T-helper 17 cell (primary cell): ENCODE measurements at regions not wholly inside any gene's neighbourhood (a gene's known extent, or its start where the extent isn't known, plus 50 kb on each side); places are given as distances from the start of the nearest gene placed in this dataset.

Experiments used
- ATAC-seq: fragments of 150-1000 bp; cut with Tn5 transposase; 2 replicates; pipeline ENCODE4 v1.10.0; 2021; ENCODE audit warnings: mild to moderate bottlenecking, moderate library complexity
- DNase-seq, 3 donors: peaks; one replicate each; pipeline versions ENCODE4 v3.0.0 to v3.0.0-alpha.2; 2020 to 2021
- H3K9me3 ChIP-seq: one replicate; pipeline ENCODE4 v1.7.0; 2013; ENCODE audit warnings: low read length, mild to moderate bottlenecking; ENCODE audit not compliant: control insufficient read depth, poor library complexity, severe bottlenecking
- H3K27ac Mint-ChIP-seq: one replicate; pipeline ENCODE4 v1.8.0; 2022; ENCODE audit warnings: mild to moderate bottlenecking, moderate library complexity, mixed read lengths
- H3K27me3 Mint-ChIP-seq: one replicate; pipeline ENCODE4 v1.8.0; 2022; ENCODE audit warnings: mixed read lengths
- H3K36me3 Mint-ChIP-seq: one replicate; pipeline ENCODE4 v1.8.0; 2022; ENCODE audit warnings: low read depth, mixed read lengths
- H3K4me1 Mint-ChIP-seq: one replicate; pipeline ENCODE4 v1.8.0; 2022; ENCODE audit warnings: mild to moderate bottlenecking, mixed read lengths
- H3K4me3 Mint-ChIP-seq: one replicate; pipeline ENCODE4 v1.8.0; 2022; ENCODE audit warnings: mild to moderate bottlenecking, moderate library complexity, mixed read lengths

DNA sequence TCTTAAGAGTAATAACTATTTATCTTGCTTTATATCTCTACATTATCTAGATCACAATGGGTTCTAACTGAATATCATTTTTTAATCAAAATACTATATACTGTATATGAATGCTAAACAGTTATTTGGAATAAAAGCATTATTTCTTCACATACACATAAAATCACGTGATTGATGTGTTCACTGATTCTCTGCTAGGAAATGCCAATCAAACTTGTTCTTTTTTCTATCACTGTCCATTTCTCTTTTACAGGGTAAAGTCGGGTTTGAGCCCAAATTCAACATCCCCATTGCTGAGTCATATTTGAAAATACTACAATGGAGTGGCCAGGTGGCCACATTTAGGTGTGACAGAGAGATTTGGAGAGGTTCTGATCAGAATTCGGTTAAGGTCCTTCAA, 1114.0 kb upstream of the PIK3C3 start:
- no peaks in the 10 kb centered on the region for H3K27me3 Mint-ChIP-seq
- DNase-seq (no peak), ATAC-seq (no peak)
- no peak overlapping the region for H3K4me3 Mint-ChIP-seq
- no peaks in the 10 kb centered on the region for H3K9me3 ChIP-seq
- no peaks in the 10 kb centered on the region for H3K4me1 Mint-ChIP-seq
- H3K27ac Mint-ChIP-seq, result no peak overlapping the region
- no peaks in the 10 kb centered on the region for H3K36me3 Mint-ChIP-seq

DNA sequence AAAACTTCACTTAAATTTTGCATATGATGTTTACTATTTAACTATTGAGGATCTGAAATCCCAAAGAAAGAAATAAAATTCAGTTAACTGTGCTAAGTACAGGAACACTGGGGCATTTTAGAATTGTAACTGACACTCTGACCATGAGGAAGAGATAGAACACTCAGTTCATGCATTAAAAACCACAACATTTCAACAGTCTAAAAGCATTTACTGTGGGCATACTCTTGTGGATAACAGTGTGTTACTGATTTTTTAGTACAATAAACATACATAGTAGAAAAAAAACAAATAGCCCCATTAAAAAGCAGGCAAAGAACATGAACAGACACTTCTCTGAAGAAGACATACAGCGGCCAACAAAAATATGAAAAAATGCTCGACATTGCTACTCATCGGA, 1122.7 kb upstream of the PIK3C3 start:
- Mint-ChIP-seq H3K27ac (no peak overlapping the region), H3K27me3 (no peaks in the 10 kb centered on the region), H3K4me3 (no peak overlapping the region), H3K36me3 (no peaks in the 10 kb centered on the region), H3K4me1 (no peaks in the 10 kb centered on the region)
- no peaks in the 10 kb centered on the region for H3K9me3 ChIP-seq
- no peak for ATAC-seq
- DNase-seq, result no peak

DNA sequence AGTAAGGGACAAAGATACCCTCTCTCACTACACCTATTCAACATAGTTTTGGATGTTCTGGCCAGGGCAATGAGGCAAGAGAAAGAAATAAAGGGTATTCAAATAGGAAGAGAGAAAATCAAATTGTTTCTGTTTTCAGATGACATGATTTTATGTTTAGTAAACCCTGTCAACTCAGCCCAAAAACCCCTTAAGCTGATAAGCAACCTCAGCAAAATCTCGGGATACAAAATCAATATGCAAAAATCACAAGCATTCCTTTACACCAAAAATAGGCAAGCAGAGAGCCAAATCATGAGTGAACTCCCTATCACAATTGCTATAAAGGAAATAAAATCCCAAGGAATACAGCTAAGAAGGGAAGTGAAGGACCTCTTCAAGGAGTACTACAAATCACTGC, 1130.7 kb upstream of the PIK3C3 start:
- no peaks in the 10 kb centered on the region for H3K9me3 ChIP-seq
- ATAC-seq (no peak), DNase-seq (no peak)
- Mint-ChIP-seq H3K27ac (no peak overlapping the region), H3K36me3 (no peaks in the 10 kb centered on the region), H3K27me3 (no peaks in the 10 kb centered on the region), H3K4me1 (no peaks in the 10 kb centered on the region), H3K4me3 (no peak overlapping the region)

DNA sequence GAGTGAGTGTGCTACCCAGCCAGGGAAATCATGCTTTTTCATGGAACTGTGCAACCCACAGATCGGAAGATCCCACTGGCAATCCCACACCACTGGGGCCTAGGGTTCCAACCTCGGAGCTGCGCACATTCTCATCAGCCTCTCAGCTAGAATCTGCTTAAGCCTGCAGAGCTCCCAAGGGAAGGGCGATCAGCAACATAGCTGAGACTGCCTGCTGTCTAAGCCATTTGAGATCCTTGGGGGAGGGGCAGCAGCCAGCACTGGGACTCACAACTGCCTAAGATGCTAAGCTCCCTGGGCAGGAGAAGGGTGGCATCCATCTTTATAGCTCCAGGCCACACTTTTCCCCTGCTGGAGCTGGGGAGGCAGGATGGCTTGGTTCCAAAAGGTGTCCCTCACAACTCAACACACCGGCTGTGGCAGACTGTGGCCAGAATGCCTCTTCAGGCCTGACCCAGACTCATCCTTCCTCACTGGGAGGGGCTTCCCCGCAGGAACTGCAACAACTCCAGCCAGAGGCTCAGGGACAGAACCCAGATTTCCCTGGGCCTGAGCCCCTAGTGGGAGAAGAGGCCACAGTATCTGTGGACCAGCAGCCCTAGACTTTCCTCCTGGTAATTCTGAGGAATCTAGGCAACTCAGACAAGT, 1133.3 kb upstream of the PIK3C3 start:
- Mint-ChIP-seq H3K4me1 (no peaks in the 10 kb centered on the region), H3K27ac (no peak overlapping the region), H3K4me3 (no peak overlapping the region), H3K36me3 (no peaks in the 10 kb centered on the region), H3K27me3 (no peaks in the 10 kb centered on the region)
- ATAC-seq (no peak), DNase-seq (no peak)
- H3K9me3 ChIP-seq, result no peaks in the 10 kb centered on the region

DNA sequence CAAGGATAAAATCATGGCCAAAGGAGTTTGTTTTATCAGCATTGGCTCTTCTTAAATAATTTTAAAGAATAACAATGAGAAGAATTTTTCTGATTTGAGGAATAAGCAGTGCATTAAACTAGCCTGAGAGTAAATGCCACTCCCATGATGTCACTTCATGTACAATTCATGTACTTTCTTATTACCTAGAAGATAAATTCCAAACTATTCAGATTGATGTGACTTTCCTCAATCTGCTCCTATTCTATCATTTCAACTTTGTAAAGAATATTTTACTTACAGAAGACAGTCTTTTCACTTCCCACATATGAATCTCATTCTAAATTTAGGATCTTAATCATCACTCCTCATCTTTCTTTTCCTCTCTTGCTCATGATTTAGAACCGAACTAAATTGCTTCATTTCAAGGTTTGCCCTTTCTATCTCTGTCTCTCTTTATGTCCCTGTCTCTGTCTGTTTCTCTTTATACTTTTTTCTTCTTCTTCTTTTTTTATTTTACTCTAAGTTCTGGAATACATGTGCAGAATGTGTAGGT, 1142.0 kb upstream of the PIK3C3 start:
- H3K27ac Mint-ChIP-seq, result no peak overlapping the region
- ATAC-seq (no peak), DNase-seq (no peak)
- H3K4me3 Mint-ChIP-seq, result no peak overlapping the region
- H3K36me3 Mint-ChIP-seq, result no peaks in the 10 kb centered on the region
- no peaks in the 10 kb centered on the region for H3K27me3 Mint-ChIP-seq
- no peaks in the 10 kb centered on the region for H3K9me3 ChIP-seq
- H3K4me1 Mint-ChIP-seq, result no peaks in the 10 kb centered on the region

DNA sequence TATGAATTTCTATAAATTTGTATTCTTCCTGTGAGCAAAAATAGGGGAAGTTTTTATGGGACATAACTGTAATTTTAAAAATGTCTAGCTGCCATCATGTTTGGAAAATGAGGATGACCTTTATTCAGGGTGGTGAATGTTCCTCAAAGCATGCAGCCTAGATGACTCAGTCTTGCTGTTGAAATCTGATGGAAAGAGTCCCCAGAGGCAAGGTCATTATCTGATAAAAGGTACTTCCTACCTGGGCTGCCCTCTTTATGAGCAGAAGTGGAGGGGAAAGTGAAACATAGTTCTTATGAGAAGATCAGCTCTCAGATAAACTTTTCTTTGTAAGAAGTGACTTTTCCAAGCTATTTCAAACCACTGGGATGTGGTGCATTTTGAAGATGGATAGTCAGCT, 1144.7 kb upstream of the PIK3C3 start:
- no peaks in the 10 kb centered on the region for H3K9me3 ChIP-seq
- H3K4me3 Mint-ChIP-seq, result no peak overlapping the region
- ATAC-seq (no peak), DNase-seq (no peak)
- H3K4me1 Mint-ChIP-seq, result no peaks in the 10 kb centered on the region
- no peak overlapping the region for H3K27ac Mint-ChIP-seq
- H3K27me3 Mint-ChIP-seq, result no peaks in the 10 kb centered on the region
- no peaks in the 10 kb centered on the region for H3K36me3 Mint-ChIP-seq

DNA sequence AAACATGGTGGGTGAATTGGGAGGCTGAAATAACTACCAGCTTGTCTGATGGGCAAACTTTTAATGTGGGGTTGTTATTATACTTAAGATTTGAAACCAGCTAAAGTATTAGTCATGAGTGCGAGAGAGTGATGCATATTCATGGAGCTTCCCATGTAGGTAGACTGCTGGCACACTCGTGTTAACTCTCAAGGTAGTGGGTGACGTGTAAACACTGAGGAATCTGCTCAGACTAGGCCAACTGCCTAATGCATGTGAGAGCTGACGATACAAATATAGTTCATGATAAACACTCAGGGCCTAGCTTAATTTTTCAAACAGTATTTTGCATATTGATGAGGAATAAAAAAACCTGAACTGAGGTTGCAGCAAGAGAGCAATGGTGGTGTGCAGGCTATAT, 1165.7 kb upstream of the PIK3C3 start:
- H3K9me3 ChIP-seq, result no peaks in the 10 kb centered on the region
- Mint-ChIP-seq H3K4me1 (no peaks in the 10 kb centered on the region), H3K4me3 (no peak overlapping the region), H3K27me3 (no peaks in the 10 kb centered on the region), H3K27ac (no peak overlapping the region), H3K36me3 (no peaks in the 10 kb centered on the region)
- ATAC-seq (no peak), DNase-seq (no peak)

DNA sequence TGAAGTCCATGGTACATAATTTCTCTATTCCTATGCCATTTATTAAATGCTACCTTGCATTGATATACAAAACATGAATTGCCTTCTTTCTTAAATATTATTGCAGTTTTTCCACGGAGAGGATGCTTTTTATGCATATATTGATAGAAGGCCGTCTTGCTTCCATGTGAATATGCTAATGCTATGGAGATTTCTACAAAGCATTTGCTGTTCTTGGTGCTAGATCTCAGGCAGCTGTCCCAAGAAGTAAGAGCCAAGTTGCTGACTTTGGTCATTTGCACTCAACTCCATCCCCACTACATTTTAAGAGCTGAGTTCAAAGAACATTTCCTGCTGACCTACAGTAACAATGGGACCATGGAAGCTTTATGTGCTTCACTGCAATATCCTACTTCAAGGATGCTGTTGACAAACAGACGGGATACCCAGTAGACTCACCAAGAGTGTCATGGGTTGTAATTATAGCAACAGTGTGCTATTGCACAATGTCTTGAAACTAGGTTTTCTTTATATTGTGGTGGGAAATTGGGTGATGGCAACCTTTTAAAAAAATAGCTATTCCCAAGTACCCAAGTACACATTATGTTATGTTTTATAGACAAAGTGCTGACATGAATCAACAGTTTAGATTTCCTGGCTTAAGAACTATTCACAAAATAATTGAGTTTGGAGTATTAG, 1172.4 kb upstream of the PIK3C3 start:
- ATAC-seq, result no peak

DNA sequence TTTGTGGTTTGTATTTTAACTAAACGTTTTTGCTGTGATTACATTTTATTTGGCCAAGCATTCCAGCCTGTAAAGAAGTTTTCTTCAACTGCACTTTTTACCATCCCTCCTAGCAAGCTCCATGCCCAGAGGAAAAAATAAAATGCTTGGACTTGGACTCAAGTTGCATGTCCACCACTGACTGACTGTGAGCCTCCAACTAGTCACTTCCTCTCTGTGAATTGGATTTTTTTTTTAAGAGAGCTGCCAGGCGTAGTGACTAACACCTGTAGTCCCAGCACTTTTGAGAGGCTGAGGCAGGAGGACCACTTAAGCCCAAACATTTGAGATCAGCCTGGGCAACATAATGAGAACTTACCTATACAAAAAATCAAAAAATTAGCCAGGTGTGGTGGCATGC, 1185.2 kb upstream of the PIK3C3 start:
- Mint-ChIP-seq H3K27ac (no peak overlapping the region), H3K4me1 (no peaks in the 10 kb centered on the region), H3K27me3 (no peaks in the 10 kb centered on the region), H3K36me3 (no peaks in the 10 kb centered on the region), H3K4me3 (no peak overlapping the region)
- ATAC-seq, result no peak
- no peaks in the 10 kb centered on the region for H3K9me3 ChIP-seq
- DNase-seq, result no peak

More for the DNA sequence above, 1172.4 kb upstream of the PIK3C3 start:
- Mint-ChIP-seq H3K27me3 (no peaks in the 10 kb centered on the region), H3K4me3 (no peak overlapping the region), H3K27ac (no peak overlapping the region), H3K36me3 (no peaks in the 10 kb centered on the region), H3K4me1 (no peaks in the 10 kb centered on the region)
- no peak for DNase-seq
- H3K9me3 ChIP-seq, result peaks cover under 1% of the 10 kb centered on the region

DNA sequence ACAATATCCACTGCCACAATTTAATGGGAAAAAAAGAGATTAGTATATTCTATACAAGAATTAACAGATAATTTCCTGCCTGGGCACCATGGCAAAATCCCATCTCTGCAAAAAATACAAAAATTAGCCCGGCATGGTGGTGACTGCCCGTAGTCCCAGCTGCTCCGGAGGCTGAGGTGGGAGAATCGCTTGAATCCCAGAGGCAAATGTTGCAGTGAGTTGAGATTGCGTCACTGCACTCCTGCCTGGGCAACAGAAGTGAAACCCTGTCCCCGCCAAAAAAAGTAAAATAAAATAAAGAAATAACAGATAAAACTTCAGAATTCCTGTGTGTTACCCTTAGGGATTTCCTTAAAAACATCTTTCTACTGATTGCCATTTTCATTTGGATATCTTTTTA, 1194.8 kb upstream of the PIK3C3 start:
- no peak overlapping the region for H3K27ac Mint-ChIP-seq
- ATAC-seq (no peak), DNase-seq (no peak)
- H3K36me3 Mint-ChIP-seq, result no peaks in the 10 kb centered on the region
- no peaks in the 10 kb centered on the region for H3K4me1 Mint-ChIP-seq
- H3K4me3 Mint-ChIP-seq, result no peak overlapping the region
- H3K27me3 Mint-ChIP-seq, result no peaks in the 10 kb centered on the region
- no peaks in the 10 kb centered on the region for H3K9me3 ChIP-seq

DNA sequence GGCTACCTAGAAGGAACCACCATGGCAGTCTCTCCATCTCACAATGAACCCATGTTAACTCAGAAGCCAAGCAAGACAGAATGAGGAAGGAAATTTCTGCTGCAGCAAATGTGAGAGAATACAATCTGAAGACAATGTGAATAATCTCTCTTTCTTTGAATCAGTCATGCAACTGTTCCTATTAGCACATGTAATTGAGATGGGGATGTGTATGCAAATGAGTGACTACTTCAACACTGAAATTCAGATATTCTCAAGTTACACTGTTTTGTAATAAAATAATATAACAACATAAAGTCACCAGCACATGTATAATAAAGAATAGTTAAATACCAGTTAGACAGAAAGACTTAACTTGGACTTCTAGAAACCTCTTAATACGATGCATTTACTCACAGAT, 1200.6 kb upstream of the PIK3C3 start:
- Mint-ChIP-seq H3K4me1 (no peaks in the 10 kb centered on the region), H3K27me3 (no peaks in the 10 kb centered on the region), H3K36me3 (no peaks in the 10 kb centered on the region), H3K27ac (no peak overlapping the region), H3K4me3 (no peak overlapping the region)
- DNase-seq, result no peak
- no peaks in the 10 kb centered on the region for H3K9me3 ChIP-seq
- no peak for ATAC-seq

DNA sequence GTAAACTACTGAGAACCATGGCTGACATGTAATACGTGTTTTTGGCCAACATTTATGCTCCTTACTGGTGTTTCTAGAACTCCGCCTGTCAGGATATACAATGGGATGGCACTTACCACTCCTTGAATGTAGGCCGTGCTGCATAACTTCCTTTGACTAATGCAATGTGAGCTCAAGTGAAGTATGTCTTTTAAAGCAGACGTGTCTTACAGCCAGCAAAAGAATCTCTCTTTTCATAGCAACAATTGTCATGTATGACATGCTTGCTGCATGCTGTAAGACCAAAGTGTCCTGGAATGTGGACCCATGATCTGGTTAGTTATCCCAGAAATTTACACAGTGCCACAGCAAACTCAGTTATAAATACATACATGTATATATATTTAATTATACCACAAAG, 1202.7 kb upstream of the PIK3C3 start:
- Mint-ChIP-seq H3K27ac (no peak overlapping the region), H3K4me1 (no peaks in the 10 kb centered on the region), H3K4me3 (no peak overlapping the region), H3K27me3 (no peaks in the 10 kb centered on the region), H3K36me3 (no peaks in the 10 kb centered on the region)
- no peaks in the 10 kb centered on the region for H3K9me3 ChIP-seq
- DNase-seq (no peak), ATAC-seq (no peak)

DNA sequence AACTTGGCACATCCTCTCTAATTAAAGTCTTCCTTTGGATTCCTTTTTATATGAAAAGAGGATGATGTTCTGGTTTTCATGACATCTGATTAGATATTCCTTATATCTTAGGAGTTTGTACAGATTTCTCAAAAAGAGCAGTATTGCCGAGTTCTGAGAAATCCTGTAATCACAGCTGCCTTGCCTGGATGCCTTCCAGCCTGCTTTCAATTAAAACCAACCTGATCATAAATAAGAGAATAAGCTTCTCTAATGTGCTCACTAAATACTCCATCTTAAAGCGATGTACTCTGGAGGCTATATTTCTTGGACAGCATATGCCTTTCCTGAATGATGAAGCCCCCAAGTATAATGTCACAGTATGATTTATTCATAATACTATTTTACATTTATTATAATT, 1203.8 kb upstream of the PIK3C3 start:
- H3K9me3 ChIP-seq, result no peaks in the 10 kb centered on the region
- Mint-ChIP-seq H3K27ac (no peak overlapping the region), H3K36me3 (no peaks in the 10 kb centered on the region), H3K27me3 (no peaks in the 10 kb centered on the region), H3K4me3 (no peak overlapping the region), H3K4me1 (no peaks in the 10 kb centered on the region)
- ATAC-seq (no peak), DNase-seq (no peak)

DNA sequence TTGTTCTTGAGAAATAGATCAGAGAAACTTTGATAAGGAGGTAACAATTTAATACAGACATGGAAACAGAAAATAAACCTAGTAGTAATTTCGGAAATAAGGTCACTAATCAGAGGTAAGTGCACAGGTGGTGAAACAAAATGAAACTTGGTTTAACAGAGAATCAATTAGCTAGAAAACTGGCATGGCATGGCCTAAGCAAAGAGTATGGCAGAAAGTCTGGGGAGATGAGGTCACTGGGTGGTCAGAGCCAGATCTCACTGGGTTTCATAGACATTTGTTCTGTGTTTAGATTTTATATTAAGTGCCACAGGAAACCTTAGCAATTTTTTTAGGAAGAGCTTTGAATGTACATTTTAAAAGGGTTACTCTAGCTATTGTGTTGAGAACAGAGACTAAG, 1216.0 kb upstream of the PIK3C3 start:
- Mint-ChIP-seq H3K4me3 (no peak overlapping the region), H3K4me1 (no peaks in the 10 kb centered on the region), H3K27me3 (no peaks in the 10 kb centered on the region), H3K36me3 (no peaks in the 10 kb centered on the region), H3K27ac (no peak overlapping the region)
- no peak for DNase-seq
- ATAC-seq, result no peak
- H3K9me3 ChIP-seq, result no peaks in the 10 kb centered on the region
